GM21526 (cell line): ENCODE measurements at regions not wholly inside any gene's neighbourhood (a gene's known extent, or its start where the extent isn't known, plus 50 kb on each side); places are given as distances from the start of the nearest gene placed in this dataset.
"Not testable (repeated sequence)": the region's sequence is repeated elsewhere in the genome, so short reads cannot be mapped to it uniquely, and the experiment has no call there.

Experiments
- ATAC-seq: cut with Tn5 transposase; IDR thresholded peaks from one replicate; pipeline ENCODE4 v1.9.1; 2021; ENCODE audit warnings: moderate library complexity; ENCODE audit not compliant: unreplicated experiment, low FRiP score

DNA sequence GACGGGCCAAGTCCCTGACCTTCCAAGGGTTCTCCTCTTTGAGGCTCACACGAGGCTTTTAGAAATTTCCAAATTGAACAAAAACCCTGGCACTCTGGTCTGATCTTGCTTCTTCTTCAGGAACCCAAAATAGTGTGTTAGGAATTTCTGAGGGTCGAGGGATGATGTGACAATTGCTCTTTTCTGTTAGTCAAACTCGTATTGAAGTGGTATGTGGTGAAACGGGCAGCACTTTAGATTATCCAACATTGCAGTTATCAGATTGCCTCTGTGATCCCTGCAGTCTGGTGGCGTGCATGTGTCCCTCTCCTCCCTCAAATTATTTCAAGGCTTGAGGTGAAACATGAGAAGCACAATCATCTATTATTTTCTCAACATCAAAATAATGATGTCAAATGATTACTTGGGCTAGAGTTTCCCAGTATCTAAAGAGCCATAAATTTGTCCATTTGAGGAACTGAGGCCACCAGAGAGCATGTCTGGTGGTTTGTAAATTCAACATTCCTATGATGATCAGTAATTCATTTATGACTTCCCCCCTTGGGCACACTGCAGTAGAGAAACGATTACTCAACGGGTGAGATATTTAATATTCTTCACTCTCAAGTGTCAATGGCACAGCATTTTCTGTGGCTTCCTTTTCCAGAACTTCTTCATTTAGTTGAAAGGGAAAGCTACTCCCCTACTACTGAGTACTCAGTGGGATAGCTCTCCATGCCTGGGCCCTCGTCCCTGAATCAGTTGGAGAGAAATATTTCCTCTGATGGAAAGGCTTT, 308.6 kb upstream of the MAP3K7 start:
- ATAC-seq = no peak

- ATAC-seq = no peak
These were observed 307.6 kb upstream of the MAP3K7 start for GRCh38 chr6:90894285-90895130.

- ATAC-seq = no peak
These were observed 306.5 kb upstream of the MAP3K7 start for GRCh38 chr6:90893400-90893799.

GRCh38 chr6:90892271-90892670, 305.4 kb upstream of the MAP3K7 start:
- ATAC-seq = no peak

DNA sequence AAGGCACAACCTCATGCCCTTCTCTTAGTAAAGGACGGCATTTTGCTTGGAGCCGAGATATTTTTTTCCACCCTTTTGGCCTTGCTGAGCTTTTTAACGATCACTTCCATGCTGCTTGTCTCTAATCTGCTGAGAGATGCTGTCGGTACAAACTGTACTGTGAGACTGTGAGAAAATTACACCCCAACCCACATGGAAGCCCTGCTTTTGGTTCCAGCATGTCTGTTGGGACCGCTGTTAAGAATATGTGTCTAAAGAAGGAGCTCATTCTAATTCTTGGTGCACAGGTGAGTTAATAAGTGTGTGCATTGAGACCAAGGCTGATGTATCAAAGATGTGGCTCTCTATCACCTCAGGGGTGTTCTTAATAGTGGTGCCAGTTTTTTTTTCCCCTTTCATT, 304.5 kb upstream of the MAP3K7 start:
- ATAC-seq = no peak

DNA sequence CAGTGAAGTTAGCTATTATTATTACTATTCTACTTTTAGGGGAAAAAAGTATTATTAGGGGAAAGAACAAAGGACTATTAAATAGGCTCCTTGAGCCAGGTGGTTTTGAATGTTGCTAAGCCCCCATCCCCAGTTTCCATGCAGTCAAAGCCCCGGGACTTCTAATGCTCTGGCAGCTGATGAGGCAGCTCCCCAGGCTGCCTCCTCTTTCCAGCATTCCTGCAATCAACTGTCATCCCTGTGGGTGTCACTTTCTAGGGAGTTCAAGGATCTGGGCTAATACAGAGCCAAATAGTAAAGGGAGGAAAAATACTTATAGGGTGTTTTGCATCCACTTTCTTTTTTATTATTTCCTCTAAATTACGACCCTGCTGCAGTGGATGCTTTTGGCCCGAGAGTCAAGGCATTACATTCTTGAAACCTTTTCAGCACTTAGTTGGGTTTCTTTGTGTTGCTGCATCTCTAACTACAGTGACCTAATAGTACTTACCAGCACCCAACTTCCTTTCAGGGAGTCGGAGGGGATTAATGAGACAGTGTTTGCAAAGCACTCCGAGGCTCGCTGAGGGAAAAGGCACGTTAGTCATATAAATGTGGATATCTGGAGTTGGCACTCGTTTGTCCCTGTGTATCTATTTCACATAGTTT, 303.9 kb upstream of the MAP3K7 start:
- ATAC-seq = no peak

GRCh38 chr6:90887764-90888163, 300.9 kb upstream of the MAP3K7 start:
- ATAC-seq = no peak

DNA sequence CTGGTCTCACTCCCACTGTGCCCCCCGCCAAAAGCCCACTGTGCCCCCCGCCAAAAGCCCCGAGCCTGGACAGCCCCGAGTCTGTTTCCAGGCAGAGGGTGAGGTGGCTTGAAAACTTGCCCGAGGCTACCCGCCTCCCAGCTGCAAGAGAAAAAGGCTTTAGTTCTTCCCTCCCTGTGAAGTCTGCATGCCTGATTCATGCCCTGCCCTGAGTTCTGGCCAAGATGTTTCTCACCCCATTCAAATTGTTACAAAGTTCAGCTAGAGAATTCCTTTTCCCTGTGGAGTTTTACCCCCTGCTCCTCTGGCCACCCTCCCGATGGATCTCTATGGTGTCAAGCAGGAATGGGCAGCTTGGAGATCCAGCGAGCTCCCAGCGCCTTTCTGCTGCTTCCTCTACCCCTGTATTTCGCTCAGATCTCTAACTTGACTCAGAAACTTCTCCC, 298.8 kb upstream of the MAP3K7 start:
- ATAC-seq = no peak

GRCh38 chr6:90885137-90885536, 298.3 kb upstream of the MAP3K7 start:
- not testable (repeated sequence) for ATAC-seq

GRCh38 chr6:90877616-90878015, 290.7 kb upstream of the MAP3K7 start:
- no peak for ATAC-seq

DNA sequence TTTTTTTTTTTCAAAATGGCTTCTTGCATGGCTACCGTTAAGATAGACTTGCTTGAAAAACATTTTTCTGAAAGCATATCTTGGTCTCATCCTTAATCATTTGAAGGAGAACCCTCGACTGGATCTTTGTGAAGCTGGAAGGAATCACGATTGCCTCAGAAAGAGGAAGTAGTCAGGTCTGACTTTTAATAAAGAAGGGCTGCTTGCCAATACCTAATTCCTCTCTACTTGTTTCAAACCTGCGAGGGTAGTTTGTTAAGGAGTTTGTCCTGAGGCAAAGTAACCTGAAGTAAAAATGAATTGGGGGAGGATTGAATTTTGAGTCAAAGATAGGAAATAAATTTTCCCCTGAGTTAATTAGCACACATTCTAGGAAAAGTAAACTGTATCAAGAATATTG, 288.1 kb upstream of the MAP3K7 start:
- ATAC-seq = no peak

GRCh38 chr6:90872981-90873380, 286.1 kb upstream of the MAP3K7 start:
- no peak for ATAC-seq

GRCh38 chr6:90870561-90870960, 283.7 kb upstream of the MAP3K7 start:
- ATAC-seq = no peak

DNA sequence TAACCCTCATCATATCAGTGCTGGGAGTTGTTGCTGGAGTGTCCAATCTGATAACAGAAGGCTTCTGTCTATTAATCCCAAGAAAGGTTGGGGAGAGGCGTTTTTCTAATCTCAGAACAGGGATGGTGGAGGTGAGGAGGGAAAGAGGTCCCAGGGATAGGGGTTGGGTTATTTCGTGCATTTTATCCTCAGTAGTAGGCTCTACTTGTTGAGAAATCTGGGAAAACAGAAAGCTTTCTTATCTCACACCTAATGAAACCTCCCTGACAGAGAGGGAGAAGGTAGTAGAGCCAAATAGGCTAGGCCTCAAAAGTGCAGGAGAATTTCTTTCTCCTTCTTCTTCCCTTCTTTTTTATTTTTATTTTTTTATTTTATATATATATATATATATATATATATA, 281.8 kb upstream of the MAP3K7 start:
- ATAC-seq = no peak

- no peak for ATAC-seq
These were observed 281.4 kb upstream of the MAP3K7 start for GRCh38 chr6:90868256-90868655.

DNA sequence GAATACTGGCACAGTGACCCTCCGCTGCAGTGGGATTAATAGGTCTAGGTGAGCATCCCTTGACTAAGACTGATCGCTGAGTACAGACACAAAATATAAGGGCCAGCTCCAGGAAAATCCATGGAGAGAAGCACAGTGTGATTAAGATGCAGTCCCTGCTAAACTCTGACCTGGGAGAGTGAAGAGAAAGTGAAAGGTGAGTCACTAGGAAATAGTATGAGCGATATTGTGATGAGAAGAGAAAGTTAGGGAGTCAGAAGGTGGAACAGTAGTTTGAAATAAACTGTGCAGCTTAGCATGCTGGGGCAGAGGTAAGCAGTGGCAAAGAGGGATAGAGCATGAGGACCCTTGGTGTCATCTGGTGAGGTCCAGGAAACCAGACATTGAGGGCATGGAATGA, 278.6 kb upstream of the MAP3K7 start:
- ATAC-seq = no peak

DNA sequence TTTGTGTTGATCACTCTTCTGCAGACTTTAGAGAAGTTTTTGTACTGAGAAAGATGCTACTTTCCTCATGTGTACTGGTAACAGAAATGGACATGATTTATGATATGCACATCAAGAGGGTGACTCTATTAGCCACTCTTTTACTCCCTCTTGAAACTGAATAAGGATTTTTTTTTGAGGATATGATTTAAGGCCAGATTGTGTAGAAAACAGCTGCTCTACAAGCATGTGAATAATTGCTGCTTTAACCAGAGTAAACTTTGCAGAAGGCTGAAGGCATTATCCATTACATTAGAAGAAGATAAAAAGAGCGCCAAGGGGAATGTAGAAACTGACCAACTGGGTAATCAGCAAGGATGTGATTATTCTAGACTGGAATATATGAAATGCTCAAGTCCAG, 276.2 kb upstream of the MAP3K7 start:
- no peak for ATAC-seq

- ATAC-seq = no peak
These were observed 274.1 kb upstream of the MAP3K7 start for GRCh38 chr6:90860822-90861601.

DNA sequence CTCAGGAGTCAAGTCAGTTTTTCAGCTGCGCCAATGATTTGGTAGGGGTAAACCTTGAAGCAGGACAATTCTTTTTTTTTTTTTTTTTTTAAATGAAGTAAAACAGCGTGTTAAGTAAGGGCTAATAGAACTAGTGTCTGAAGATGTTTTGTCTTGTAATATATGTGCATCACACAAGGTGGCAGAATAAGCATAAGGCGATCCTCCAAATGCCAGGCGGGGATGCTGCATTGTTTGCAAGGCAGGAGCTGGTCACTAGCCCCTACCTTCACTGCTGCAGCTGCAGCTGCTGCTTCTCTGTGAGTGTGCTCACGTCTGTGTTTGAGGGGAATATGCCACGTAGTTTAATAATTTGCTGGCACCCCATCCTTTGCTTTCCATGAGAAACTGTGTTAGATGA, 272.7 kb upstream of the MAP3K7 start:
- no peak for ATAC-seq

GRCh38 chr6:90859056-90859455, 272.2 kb upstream of the MAP3K7 start:
- no peak for ATAC-seq

DNA sequence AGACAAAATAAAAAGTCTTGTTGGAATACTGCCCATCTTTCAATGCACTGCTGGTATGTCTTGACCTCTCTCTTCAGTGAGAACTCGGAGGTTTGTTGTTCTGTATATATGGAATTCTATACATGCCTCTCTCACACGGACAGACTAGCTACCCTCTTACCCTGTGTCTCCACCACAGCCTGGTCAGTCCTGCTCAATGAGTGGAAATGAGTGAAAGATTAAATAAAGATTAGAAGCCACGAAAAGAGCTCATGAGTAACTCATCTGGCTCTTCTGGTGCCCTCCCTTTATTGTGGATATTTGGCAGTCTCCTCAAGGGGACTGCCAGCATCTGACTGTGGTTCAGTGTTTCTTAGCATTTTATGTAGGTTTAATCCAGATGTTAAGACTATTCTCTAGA, 262.8 kb upstream of the MAP3K7 start:
- ATAC-seq = no peak
